ENCODE measurements at regions not wholly inside any gene's neighbourhood (a gene's known extent, or its start where the extent isn't known, plus 50 kb on each side); places are given as distances from the start of the nearest gene placed in this dataset.

DNA sequence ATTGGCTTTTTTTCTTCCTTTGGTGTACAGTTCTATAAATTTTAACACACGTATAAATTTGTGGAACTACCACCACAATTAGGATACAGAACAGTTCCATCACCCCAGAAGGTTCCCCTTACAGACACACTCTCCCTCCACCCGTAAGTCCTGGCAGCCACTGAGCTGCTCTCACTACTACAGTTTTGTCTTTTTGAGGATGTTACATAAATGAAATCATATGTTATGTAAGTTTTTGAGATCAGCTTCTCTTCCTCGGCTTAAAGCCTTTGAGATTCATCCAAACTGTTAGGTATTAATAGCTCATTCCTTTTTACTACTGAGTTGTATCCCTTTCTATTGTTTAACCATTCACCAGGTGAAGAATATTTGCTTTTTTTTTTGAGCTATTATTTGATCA lies 74.3 kb upstream of the SLC24A4 start:
- TF ChIP-seq, protein P1, sequence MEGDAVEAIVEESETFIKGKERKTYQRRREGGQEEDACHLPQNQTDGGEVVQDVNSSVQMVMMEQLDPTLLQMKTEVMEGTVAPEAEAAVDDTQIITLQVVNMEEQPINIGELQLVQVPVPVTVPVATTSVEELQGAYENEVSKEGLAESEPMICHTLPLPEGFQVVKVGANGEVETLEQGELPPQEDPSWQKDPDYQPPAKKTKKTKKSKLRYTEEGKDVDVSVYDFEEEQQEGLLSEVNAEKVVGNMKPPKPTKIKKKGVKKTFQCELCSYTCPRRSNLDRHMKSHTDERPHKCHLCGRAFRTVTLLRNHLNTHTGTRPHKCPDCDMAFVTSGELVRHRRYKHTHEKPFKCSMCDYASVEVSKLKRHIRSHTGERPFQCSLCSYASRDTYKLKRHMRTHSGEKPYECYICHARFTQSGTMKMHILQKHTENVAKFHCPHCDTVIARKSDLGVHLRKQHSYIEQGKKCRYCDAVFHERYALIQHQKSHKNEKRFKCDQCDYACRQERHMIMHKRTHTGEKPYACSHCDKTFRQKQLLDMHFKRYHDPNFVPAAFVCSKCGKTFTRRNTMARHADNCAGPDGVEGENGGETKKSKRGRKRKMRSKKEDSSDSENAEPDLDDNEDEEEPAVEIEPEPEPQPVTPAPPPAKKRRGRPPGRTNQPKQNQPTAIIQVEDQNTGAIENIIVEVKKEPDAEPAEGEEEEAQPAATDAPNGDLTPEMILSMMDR (IDR thresholded peaks at IDR 0.05; ENCODE audit: insufficient read depth, low read length) = no peak
- no peak for TF ChIP-seq POLR2AphosphoS5 (IDR thresholded peaks at IDR 0.05; ENCODE audit: low read depth)

Measured in HL-60 (cell line).